Stromal cell of bone marrow (primary cell): ENCODE measurements at regions not wholly inside any gene's neighbourhood (a gene's known extent, or its start where the extent isn't known, plus 50 kb on each side); places are given as distances from the start of the nearest gene placed in this dataset.

ENCODE experiments used
- DNase-seq: peaks from one replicate; pipeline ENCODE4 v3.0.0-alpha.2; 2012; ENCODE audit warnings: low read depth

DNA sequence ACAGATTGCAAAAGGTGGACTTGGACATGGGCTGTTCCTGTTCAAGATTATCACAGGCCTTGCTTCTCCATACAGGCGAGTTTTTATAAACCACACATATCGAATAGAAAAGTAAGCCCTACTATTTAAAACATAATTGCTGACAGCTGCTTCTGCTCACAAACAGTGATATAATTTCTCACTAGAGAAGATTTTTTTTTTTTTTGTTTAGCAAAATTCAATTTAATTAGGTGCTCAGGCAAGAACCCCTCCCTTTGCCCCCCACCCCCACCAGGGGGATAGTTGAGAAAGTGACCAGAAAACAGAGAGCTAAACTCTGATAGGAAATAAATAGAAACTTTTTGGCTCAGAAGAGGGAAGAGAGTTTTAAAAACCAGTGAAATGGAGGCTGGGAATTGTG is 132.8 kb upstream of the CRY1 start:
- DNase-seq = no peak

DNA sequence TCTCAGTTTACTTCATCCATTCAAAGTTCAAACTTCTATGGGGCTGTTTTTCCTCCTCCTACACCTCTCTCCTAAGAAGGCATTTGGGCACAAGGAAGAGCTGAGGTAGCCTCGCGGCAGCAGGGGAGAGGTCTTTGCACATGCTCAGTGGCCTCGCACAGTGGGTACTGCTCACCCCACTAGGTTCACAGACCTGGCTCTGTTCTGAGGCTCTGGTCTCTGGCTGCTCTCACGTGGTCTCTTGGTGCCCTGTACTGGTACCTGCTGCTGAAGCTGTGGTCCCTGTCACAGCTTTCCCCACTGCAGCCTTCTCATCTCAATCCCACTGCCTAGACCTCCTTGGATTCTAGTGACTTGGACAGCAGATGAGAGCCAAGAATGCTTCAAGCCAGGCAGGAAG is 134.7 kb upstream of the CRY1 start:
- no peak for DNase-seq

DNA sequence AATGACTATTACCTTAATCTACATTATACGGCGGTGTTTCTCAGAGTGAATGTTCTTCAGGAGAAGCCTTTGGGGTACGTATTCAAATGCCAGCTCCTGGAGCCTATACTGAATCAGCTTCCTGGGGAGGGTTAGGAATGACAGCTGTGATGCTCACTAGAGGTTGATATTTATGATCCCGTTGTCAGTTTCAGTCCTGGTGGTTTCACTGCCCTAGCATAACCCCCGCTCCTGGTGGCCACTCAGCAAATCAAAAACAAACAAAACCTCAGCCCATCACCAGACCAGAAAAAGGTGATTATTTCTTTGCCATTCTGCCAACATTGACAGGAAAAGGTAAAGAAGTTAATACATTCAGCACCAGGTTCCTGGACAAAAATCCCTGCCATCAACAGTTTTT is 136.5 kb upstream of the CRY1 start:
- no peak for DNase-seq

DNA sequence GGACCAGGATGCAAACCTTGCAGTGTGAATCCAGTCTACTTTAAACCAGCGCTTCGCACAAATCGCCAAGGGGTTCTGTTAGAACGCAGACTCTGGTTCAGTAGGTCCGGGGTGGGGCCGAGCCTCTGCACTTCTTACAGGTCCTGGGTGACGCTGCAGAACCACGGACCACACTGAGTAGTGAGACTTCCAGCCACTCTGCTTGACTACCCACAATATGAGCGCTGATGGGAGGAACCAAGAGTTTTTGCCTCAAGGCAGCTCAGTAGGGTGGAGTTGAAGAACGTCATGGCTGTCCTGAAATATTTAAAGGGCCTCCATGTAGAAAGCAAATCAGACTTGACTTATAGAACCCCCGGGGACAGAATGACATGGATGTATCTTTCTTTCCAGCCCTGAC is 138.0 kb upstream of the CRY1 start:
- DNase-seq = no peak

DNA sequence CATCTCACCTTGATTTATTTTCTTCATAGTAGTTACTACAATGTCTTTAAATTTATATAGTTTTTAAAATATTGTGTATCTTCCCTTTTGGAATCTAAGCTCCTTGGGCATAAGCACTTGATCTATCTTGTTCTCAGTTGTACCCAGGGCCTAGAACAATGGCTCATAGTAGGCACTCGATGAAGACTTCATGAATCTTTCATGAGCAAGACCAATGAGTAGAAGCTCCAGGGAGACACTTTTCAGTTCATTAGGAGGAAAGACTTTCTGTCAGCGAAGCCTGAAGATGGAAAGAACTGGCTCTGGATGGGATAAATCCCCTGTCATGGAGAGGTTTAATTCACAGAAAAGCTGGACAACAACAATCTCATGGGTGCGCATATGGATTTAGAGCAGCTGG is 140.2 kb upstream of the CRY1 start:
- DNase-seq = no peak

GRCh38 chr12:107235600-107235999 is 142.3 kb upstream of the CRY1 start:
- no peak for DNase-seq

- no peak for DNase-seq
These were observed 143.6 kb upstream of the CRY1 start for GRCh38 chr12:107236824-107237511.

GRCh38 chr12:107238296-107238695 is 144.9 kb upstream of the CRY1 start:
- peak; percentile 3 for DNase-seq

DNA sequence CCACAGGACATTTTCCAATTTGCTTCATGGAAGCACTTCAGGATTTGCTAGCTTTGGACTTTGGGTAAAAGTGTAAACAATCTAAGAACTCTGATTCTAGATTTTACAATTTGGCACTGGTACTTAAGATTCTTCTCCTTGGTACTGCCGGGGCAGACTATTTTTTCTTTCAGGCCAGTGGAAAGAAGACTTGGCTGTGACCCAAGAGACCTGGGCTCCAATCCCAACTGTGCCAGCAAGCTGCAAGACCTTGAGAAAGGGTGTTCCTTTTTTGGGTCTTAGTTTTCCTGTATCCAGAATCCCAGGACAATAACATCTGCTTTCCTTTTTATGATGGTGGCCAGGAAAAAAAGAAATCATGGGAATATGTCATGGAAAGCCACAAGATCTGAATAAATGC is 148.1 kb upstream of the CRY1 start:
- DNase-seq = no peak

GRCh38 chr12:107242189-107242588 is 148.8 kb upstream of the CRY1 start:
- DNase-seq = no peak

- DNase-seq = no peak
These were observed 150.0 kb upstream of the CRY1 start for GRCh38 chr12:107243341-107243740.

- DNase-seq = no peak
These were observed 151.2 kb upstream of the CRY1 start for GRCh38 chr12:107244584-107244983.

- no peak for DNase-seq
These were observed 154.3 kb upstream of the CRY1 start for GRCh38 chr12:107247650-107248049.

DNA sequence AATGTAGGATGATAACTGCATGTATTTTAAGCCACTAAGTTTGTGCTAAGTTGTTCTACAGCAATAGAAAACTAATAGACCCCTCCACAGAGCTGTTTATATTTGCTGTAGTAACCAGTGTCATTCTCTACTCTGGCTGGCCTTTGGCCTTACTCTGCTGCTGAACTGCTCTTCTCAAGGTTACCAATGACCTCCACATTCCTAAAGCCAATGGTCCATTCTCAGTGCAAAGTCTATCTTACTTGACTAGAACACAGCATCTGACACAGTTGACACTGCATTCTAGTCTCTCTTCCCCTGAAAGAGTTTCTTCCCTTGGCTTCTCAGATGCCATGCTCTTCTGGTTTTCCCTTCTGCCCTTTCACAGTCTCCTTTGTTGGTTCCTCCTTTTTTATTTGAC is 154.8 kb upstream of the CRY1 start:
- DNase-seq = no peak

DNA sequence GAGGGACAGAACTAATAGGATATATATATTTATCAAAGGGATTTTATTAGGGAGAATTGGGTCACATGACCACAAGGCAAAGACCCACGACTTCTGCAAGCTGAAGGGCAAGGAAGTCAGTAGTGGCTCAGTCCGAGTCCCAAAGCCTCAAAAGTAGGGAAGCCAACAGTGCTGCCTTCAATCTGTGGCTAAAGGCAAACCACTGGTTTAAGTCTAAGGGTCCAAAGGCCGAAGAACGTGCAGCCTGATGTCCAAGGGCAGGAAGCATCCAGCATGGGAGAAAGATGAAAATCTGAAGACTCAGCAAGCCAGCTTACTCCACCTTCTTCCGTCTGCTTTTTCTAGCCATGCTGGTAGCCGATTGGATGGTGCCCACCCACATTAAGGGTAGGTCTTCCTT is 157.9 kb upstream of the CRY1 start:
- DNase-seq = no peak

GRCh38 chr12:107253361-107253760 is 160.0 kb upstream of the CRY1 start:
- no peak for DNase-seq

DNA sequence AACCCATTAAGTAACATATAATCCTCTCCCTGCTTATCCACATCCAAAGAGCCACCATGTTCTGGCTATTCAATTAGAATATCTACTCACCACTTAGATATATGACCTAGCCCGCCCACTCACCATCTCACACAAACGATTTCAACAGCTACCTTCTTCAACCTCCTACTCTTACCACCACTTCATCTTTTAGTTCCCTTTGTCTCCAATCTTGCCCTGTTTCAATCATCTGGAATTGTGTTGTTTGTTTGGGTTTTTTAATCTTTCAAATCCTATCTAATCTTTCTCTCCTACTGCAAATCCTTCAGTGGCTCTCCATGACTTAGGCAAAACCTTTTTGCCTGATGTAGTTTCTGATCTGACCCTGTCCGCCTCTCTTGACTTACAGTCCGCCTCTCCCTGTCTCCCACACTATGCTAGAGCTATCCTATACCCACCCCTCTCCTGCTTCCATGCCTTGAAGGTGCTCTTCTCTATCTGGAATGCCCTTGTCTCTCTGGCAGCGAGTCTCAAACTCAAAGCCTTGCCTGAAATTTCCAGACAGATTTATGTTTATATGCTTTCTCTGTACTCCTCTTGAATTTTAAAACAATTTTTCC is 161.0 kb upstream of the CRY1 start:
- no peak for DNase-seq

GRCh38 chr12:107258780-107259179 is 165.4 kb upstream of the CRY1 start:
- DNase-seq = no peak

- no peak for DNase-seq
These were observed 170.6 kb upstream of the CRY1 start for GRCh38 chr12:107263980-107264379.

DNA sequence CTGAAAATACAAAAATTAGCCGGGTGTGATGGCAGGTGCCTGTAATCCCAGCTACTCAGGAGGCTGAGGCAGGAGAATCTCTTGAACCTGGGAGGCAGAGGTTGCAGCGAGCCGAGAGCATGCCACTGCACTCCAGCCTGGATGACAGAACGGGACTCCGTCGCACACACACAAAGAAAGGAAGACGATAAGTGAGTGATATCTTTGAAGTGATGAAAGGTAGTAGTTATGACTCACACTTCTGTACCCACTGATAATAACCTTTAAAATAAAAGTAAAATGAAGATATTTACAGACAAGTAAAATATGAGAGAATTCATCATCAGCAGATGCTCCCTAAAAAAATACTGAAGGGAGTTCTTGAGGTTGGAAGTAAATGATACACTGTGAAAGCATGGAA is 171.3 kb upstream of the CRY1 start:
- DNase-seq = no peak

- DNase-seq = no peak
These were observed 174.3 kb upstream of the CRY1 start for GRCh38 chr12:107267604-107268003.

DNA sequence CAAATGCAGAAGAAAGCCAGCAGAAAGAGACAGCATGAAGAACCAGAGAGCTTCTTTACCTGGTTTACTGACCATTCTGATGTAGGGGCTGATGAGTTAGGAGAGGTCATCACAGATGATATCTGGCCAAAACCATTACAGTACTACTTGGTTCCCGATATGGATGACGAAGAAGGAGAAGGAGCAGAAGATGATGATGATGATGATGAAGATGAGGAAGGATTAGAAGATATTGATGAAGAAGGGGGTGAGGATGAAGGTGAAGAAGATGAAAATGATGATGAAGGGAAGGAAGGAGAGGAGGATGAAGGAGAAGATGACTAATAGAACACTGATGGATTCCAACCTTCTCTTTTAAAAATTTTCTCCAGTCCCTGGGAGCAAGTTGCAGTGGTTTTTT is 178.2 kb upstream of the CRY1 start:
- DNase-seq = no peak

- no peak for DNase-seq
These were observed 182.2 kb upstream of the CRY1 start for GRCh38 chr12:107275530-107275929.

DNA sequence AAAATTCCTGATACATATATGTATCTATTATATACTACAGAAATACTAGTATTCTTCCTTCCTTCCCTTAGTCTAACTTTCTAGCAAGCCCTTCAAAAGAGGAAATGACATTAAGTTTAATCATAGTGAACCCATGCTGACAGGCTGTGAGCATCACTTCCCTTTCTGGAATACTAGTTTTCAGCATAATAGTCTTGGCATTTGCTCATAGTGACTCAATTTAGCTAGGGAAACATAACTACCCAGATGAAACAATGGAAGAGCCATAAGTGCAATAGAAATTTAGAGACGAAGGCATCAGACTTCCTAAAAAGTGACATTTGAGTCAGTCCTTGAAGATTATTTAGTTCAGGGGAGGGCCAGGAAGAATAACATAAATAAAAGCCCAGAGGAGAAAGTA is 184.5 kb upstream of the CRY1 start:
- DNase-seq = peak; percentile 71
